ENCODE measurements at regions not wholly inside any gene's neighbourhood (a gene's known extent, or its start where the extent isn't known, plus 50 kb on each side); places are given as distances from the start of the nearest gene placed in this dataset.

DNA sequence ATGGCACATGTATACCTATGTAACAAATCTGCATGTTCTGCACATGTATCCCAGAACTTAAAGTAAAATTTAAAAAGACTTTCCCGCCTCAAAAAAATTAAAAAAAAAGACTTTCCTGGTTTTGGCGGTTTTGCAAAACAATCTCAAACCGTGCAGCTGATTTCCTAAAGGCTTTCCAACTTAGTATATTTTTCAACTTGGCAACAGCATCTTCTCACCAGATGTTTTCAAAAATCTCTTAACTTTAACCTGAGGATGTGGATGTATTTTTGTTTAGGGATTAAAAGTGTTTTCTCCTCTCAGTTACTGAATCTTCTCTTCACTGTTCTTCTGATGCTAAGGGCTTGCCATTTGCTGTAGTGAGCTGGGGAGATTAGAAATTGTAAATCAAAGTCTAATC, 96.5 kb upstream of the PLPP4 start:
- no peak overlapping the region for H3K4me3 ChIP-seq (replicated peaks in 1 of 3)
- H3K36me3 ChIP-seq, result no peaks in the 10 kb centered on the region
- H3K9me3 ChIP-seq, result no peaks in the 10 kb centered on the region
- peaks cover 4% of the 10 kb centered on the region for H3K27me3 ChIP-seq
- intact Hi-C loops (cut with DNase I), result no loop called here
- DNase-seq, result no peak
- WGBS, 2 donors, result 67 to 72% methylated on average over 3 of the region's 3 CpGs
- TF ChIP-seq POLR2A (IDR thresholded peaks at IDR 0.05), result no peak
- TF ChIP-seq, protein P1, sequence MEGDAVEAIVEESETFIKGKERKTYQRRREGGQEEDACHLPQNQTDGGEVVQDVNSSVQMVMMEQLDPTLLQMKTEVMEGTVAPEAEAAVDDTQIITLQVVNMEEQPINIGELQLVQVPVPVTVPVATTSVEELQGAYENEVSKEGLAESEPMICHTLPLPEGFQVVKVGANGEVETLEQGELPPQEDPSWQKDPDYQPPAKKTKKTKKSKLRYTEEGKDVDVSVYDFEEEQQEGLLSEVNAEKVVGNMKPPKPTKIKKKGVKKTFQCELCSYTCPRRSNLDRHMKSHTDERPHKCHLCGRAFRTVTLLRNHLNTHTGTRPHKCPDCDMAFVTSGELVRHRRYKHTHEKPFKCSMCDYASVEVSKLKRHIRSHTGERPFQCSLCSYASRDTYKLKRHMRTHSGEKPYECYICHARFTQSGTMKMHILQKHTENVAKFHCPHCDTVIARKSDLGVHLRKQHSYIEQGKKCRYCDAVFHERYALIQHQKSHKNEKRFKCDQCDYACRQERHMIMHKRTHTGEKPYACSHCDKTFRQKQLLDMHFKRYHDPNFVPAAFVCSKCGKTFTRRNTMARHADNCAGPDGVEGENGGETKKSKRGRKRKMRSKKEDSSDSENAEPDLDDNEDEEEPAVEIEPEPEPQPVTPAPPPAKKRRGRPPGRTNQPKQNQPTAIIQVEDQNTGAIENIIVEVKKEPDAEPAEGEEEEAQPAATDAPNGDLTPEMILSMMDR (IDR thresholded peaks at IDR 0.05), result no peak
- H3K4me1 ChIP-seq, result no peaks in the 10 kb centered on the region
- H3K27ac ChIP-seq, result no peak overlapping the region

DNA sequence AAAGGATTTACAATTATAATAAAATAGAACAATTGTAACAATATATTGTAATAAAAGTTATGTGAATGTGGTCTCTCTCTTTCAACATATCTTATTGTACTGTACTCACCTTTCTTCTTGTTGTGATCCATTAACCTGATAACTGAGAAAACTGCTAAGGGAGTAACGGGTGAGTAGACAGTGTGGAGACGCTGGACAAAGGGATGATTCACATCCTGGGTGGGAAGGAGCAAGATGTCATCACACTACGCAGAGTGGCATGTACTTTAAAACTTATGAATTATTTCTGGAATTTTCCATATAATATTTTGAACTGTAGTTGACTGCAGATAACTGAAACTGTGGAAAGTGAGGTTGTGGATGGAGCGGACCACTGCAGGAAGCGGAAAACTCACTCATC, 91.2 kb upstream of the PLPP4 start:
- 87 to 88% methylated on average over 5 of the region's 5 CpGs for WGBS, 2 donors

DNA sequence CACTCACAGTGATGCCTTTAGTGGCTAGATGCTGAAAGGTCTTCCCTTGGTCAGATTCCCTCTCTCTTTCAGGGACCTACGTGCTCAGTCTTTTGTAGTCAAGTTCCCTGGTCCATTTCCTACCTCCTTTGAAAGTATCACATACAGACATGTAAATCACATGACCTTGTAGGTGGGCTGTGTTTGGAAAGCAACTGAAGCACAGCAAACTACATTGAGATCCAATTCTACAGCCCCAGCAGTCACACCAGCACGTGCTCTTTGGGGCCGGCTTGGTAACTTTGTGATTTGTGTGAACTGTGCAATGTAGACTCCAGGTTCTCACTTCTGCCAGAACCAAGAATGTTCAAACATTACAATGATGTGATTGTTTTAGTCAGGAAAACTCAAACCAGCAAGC, 89.7 kb upstream of the PLPP4 start:
- H3K27ac ChIP-seq, result no peak overlapping the region
- intact Hi-C loops (cut with DNase I), result no loop called here
- H3K27me3 ChIP-seq, result peaks cover 3% of the 10 kb centered on the region
- H3K4me1 ChIP-seq, result no peaks in the 10 kb centered on the region
- H3K36me3 ChIP-seq, result no peaks in the 10 kb centered on the region
- H3K9me3 ChIP-seq, result no peaks in the 10 kb centered on the region
- TF ChIP-seq POLR2A (IDR thresholded peaks at IDR 0.05), result no peak
- TF ChIP-seq, protein P1 (IDR thresholded peaks at IDR 0.05), result no peak
- 68 to 70% methylated on average over 3 of the region's 3 CpGs for whole genome bisulfite sequencing, 2 donors
- H3K4me3 ChIP-seq (replicated peaks in 1 of 3), result no peak overlapping the region
- no peak for DNase-seq

More for the DNA sequence above, 91.2 kb upstream of the PLPP4 start:
- TF ChIP-seq, protein P1 (IDR thresholded peaks at IDR 0.05), result no peak
- no peak for TF ChIP-seq POLR2A (IDR thresholded peaks at IDR 0.05)
- Histone ChIP-seq H3K36me3 (no peaks in the 10 kb centered on the region), H3K27me3 (peaks cover 4% of the 10 kb centered on the region), H3K9me3 (no peaks in the 10 kb centered on the region), H3K27ac (no peak overlapping the region), H3K4me1 (no peaks in the 10 kb centered on the region), H3K4me3 (replicated peaks in 1 of 3) (no peak overlapping the region)
- intact Hi-C loops (cut with DNase I), result no loop called here
- DNase-seq, result no peak

DNA sequence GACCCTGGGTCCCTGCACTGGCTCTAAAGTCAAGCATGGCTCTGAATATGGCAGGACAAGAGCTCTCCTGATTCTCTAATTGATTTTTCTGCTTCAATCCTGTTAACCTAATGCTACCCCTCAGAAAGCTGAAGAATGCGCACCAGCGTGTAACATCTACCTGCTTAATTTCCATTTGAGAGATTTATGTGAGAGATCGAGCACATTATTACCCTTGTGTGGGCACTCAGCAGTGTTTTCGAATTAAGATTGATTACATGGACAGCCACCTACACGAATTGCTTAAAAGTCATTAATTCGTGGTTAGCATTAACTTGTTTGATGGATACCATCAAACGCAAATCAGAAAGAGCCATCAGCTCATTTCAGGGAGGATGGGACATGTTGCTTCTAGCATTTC, 88.7 kb upstream of the PLPP4 start:
- Histone ChIP-seq H3K27ac (no peak overlapping the region), H3K9me3 (no peaks in the 10 kb centered on the region), H3K36me3 (no peaks in the 10 kb centered on the region), H3K27me3 (no peaks in the 10 kb centered on the region), H3K4me1 (no peaks in the 10 kb centered on the region), H3K4me3 (replicated peaks in 1 of 3) (no peak overlapping the region)
- WGBS, 2 donors, result 77 to 84% methylated on average over 7 of the region's 7 CpGs
- DNase-seq, result no peak
- TF ChIP-seq, protein P1 (IDR thresholded peaks at IDR 0.05), result no peak
- TF ChIP-seq POLR2A (IDR thresholded peaks at IDR 0.05), result no peak
- intact Hi-C loops (cut with DNase I), result no loop called here

DNA sequence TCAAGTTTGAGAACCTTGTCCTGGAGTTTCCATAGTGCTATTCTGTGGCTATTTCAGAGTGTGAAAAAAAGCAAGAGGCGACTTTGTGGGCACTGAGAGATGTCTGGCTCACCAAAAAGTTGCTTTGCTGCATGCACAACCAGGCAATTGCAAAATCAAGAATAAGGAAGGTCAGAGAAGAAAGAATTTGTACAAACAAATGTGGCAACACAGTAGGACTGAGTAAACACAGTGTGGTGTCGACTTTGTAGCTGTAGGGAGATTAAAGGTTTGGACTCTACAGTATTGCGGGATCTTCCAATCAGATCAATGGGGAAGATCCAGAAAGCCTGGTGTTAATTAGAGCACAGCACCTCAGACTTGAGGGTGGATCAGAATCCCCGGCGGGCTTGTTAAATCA, 88.1 kb upstream of the PLPP4 start:
- H3K36me3 ChIP-seq, result no peaks in the 10 kb centered on the region
- no peak overlapping the region for H3K4me3 ChIP-seq (replicated peaks in 1 of 3)
- no peaks in the 10 kb centered on the region for H3K9me3 ChIP-seq
- DNase-seq, result no peak
- no peaks in the 10 kb centered on the region for H3K27me3 ChIP-seq
- no peak overlapping the region for H3K27ac ChIP-seq
- H3K4me1 ChIP-seq, result no peaks in the 10 kb centered on the region
- TF ChIP-seq POLR2A (IDR thresholded peaks at IDR 0.05), result no peak
- TF ChIP-seq, protein P1 (IDR thresholded peaks at IDR 0.05), result no peak
- 43 to 44% methylated on average over 5 of the region's 5 CpGs for WGBS, 2 donors
- intact Hi-C loops (cut with DNase I), result no loop called here

Data from thyroid gland (tissue), 4 donors.